NCI-H128 (cell line): ENCODE measurements at regions not wholly inside any gene's neighbourhood (a gene's known extent, or its start where the extent isn't known, plus 50 kb on each side); places are given as distances from the start of the nearest gene placed in this dataset.

Source experiments
- DNase-seq: peaks from one replicate; lab custom pipeline; 2025; ENCODE audit not compliant: unreplicated experiment; lab: John Stamatoyannopoulos, UW

DNA sequence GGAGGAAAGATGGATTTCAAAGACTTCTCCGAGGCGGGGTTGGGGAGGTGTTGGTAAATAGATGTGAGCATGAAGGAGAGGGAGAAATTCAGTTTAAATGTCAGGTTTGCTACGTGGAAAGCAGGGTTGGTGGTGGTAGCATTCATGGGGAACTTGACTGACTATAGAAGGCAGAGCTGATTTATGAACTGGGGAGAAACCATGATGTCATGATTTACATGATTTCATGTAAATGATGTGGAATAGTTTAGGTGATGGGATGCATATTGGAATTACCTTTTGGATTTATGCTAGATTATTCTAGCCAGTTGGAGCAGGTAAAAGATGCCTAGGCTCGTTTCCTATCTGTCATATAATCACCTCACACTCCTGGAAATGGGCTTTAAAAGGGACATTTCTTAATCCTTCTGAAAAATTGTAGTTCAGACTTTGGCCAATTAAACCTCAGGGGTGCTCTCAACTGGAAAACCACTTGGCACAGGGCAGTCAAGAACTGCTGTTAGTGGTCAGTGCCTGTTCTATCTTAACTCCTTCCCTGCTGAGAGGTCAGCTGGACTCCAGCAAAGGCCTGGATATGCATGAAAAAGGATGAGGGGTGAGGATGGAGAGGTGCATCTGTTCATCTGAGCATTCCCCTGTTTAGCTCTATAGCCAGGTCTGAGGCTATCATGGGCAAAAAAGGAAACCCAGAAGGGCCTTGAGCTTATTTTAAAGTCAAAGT, 50.1 kb upstream of the BASP1 start:
- no peak for DNase-seq
